ENCODE measurements at regions not wholly inside any gene's neighbourhood (a gene's known extent, or its start where the extent isn't known, plus 50 kb on each side); places are given as distances from the start of the nearest gene placed in this dataset.
"Not testable (repeated sequence)": the region's sequence is repeated elsewhere in the genome, so short reads cannot be mapped to it uniquely, and the experiment has no call there.

DNA sequence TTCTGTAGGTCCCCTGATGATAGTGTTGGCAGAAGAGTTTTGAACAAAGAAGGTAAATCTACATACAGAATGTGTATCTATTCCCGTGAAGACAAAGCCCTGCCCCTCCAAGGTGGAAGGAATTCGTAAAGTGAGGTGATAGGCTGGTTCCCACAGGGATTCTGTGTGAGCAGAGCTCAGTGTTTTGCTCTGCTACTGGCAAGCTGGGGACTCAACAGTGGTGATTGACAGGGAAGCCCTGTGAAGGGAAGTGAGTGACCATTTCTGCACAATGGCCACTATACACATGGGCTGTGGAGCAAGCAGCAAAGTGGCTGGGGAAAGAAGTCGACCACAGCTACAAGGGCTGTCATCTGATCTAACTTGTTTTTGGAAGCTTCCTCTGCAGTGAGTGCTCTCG is 90.0 kb upstream of the LRRN2 start:
- FAIRE-seq (no peak), DNase-seq (ENCODE audit: extremely low spot score, insufficient read length, low read depth) (no peak)

DNA sequence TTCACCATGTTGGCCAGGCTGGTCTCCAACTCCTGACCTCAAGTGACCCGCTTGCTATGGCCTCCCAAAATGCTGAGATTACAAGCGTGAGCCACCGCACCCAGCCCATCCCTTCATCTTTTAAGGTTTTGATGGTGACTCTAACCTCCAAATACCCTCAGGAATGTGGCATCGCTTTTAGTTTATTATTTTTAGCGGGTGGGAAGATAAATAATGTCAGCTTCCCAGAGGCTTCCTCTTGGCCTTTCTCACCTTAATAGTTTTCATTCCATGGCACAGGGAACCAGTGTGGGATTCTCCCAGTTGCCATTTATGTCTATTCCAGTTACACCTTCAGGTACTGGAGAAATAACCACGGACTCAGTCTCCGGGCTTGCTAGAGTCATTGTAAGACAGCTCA is 92.1 kb upstream of the LRRN2 start:
- FAIRE-seq: no peak
- DNase-seq (ENCODE audit: extremely low spot score, insufficient read length, low read depth): no peak

DNA sequence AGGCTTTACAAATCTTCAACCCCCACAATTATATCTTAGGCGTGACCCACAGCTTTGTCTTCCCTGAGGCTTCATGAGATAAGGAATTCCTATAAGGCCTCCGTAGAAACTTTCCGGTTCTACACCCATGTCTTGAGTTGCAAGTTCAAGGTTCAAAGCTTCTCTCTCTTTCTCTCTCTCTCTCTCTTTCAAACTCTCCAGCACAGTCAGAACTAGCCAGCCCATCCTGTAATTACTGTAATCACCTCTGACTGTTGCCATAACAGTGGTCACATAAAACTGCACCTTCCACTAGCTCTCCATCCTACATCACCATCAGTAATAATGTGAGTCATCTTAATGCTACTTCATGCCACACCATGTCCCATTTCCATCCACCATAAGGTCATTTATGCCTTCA is 90.0 kb upstream of the NFASC start:
- FAIRE-seq: no peak

GRCh38 chr1:204782118-204782700 is 88.5 kb upstream of the NFASC start:
- DNase-seq (ENCODE audit: extremely low spot score, insufficient read length, low read depth) (no peak), FAIRE-seq (no peak)

More for the DNA sequence above, 90.0 kb upstream of the NFASC start:
- no peak for DNase-seq (ENCODE audit: extremely low spot score, insufficient read length, low read depth)

DNA sequence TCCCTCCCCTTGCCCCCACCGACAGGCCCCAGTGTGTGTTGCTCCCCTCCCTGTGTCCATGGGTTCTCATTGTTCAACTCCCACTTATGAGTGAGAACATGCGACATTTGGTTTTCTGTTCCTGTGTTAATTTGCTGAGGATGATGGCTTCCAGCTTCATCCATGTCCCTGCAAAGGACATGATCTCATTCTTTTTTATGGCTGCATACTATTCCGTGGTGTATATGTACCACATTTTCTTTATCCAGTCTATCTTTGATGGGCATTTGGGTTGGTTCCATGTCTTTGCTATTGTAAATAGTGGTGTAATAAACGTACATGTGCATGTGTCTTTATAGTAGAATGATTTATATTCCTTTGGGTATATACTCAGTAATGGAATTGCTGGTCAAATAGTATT is 85.6 kb upstream of the NFASC start:
- DNase-seq (ENCODE audit: extremely low spot score, insufficient read length, low read depth); FAIRE-seq: not testable (repeated sequence)

- no peak for FAIRE-seq
Measured at GRCh38 chr1:204788470-204788869, 82.2 kb upstream of the NFASC start.

DNA sequence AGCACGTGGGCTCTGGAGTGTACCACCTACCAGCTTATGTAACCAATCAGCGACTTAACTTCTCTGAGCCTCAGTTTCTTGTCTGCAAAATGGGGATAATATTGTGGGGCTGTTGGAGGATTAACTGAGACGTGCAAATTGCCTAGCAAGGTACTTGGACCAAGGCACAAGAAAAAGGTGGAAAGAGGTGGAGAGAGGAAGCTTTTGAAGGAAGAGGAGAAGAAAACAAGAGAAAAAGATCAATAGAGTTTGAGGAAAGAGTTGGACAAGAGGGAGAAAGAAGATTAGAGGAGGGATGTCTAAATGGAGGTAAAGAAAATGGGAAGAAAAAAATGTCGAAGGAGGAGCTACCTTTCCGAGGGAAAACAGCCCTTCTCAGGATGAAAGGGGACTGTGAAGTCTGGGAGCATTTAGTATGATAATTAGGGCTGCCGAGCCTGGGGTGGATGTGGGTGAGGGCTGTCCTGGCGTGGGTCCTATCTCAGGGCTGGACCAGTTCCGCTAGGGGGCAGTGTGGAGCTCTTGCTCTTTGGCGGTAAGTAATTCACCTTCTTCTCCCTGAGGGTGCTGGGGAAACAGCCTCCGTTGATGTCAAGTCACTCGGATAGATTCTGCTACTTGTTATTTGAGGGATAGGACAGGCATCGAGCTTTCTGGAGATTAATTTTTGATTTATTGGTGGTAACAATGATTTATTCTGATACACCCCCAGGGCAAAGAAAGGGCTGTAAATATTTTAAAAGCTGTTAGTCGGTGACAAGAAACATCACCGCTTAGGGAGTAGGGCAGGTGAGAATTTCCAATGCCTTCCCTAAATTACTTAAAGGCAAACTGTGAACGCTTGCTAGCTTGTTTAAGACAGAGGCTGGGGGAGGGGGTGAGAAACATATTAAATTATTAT is 79.0 kb upstream of the NFASC start:
- peak; percentile 38 for DNase-seq (ENCODE audit: extremely low spot score, insufficient read length, low read depth)
- FAIRE-seq: peak; percentile 50

More at GRCh38 chr1:204788470-204788869, 82.2 kb upstream of the NFASC start:
- no peak for DNase-seq (ENCODE audit: extremely low spot score, insufficient read length, low read depth)

- FAIRE-seq (no peak), DNase-seq (ENCODE audit: extremely low spot score, insufficient read length, low read depth) (no peak)
Measured at GRCh38 chr1:204792354-204792692, 78.3 kb upstream of the NFASC start.

DNA sequence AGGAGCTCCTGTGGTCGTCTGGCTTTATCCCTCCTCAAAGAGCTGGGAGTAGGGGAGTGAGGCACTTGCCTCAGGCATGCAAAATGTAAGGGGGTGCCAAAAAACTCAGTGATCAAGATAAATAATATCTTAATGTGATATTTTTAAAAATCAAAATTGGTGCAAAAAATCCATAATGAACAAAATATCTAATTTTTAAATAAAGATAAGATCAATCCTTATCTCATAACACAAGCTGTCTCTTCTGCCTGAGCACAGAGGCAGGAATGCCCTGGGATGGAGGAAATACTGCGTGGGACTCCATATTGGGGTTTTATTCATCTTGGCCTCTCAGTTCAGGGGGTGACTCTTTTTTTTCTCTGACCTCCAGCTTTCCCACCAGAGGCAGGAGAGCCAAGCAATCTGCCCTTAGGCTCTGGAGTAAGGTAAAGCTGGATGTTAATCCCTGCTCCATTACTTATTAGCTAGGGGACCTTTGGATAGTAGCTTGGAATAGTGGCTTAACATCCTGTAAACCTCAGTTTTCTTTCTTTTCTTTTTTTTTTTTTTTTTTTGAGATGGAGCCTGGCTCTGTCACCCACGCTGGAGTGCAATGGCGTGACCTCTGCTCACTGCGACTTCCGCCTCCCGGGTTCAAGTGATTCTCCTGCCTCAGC is 77.3 kb upstream of the NFASC start:
- DNase-seq (ENCODE audit: extremely low spot score, insufficient read length, low read depth) (no peak), FAIRE-seq (no peak)

DNA sequence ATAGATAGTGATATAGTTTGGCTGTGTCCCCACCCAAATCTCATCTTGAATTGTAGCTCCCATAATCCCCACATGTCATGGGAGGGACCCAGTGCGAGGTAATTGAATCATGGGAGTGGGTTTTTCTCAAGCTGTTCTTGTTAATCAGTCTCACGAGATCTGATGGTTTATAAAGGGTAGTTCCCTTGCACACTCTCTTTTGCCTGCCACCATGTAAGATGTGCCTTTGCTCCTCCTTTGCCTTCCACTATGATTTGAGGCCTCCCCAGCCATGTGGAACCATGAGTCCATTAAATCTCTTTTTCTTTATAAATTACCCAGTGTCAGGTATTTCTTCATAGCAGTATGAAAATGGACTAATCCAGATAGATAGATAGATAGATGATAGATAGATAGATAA is 73.8 kb upstream of the NFASC start:
- not testable (repeated sequence) for FAIRE-seq; DNase-seq (ENCODE audit: extremely low spot score, insufficient read length, low read depth)

- FAIRE-seq (no peak), DNase-seq (ENCODE audit: extremely low spot score, insufficient read length, low read depth) (no peak)
Measured at GRCh38 chr1:204797401-204797800, 73.3 kb upstream of the NFASC start.

- DNase-seq (ENCODE audit: extremely low spot score, insufficient read length, low read depth) (no peak), FAIRE-seq (no peak)
Measured at GRCh38 chr1:204799630-204800029, 71.0 kb upstream of the NFASC start.

DNA sequence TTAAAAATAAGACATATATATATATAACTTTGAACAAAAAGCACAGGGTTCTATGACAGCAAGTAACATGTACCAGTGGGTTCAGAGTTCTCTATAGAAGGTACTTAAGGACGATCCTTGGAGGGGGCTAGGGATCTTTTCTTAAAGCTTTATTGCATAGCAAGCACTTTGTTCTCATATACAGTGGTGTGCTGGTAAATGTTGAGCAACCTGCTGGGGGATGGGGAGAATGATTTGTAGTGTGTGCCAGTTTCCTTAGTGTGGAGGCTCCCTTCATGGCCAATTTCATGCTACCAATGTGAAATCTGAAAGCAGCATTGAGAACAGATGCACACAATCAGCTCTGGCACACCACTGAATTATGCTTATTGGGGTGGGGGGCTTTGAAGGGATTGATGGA is 69.5 kb upstream of the NFASC start:
- FAIRE-seq (no peak), DNase-seq (ENCODE audit: extremely low spot score, insufficient read length, low read depth) (no peak)

- FAIRE-seq (no peak), DNase-seq (ENCODE audit: extremely low spot score, insufficient read length, low read depth) (no peak)
Measured at GRCh38 chr1:204802401-204803175, 68.1 kb upstream of the NFASC start.

- DNase-seq (ENCODE audit: extremely low spot score, insufficient read length, low read depth): no peak
- FAIRE-seq: no peak
Measured at GRCh38 chr1:204803607-204804006, 67.1 kb upstream of the NFASC start.

DNA sequence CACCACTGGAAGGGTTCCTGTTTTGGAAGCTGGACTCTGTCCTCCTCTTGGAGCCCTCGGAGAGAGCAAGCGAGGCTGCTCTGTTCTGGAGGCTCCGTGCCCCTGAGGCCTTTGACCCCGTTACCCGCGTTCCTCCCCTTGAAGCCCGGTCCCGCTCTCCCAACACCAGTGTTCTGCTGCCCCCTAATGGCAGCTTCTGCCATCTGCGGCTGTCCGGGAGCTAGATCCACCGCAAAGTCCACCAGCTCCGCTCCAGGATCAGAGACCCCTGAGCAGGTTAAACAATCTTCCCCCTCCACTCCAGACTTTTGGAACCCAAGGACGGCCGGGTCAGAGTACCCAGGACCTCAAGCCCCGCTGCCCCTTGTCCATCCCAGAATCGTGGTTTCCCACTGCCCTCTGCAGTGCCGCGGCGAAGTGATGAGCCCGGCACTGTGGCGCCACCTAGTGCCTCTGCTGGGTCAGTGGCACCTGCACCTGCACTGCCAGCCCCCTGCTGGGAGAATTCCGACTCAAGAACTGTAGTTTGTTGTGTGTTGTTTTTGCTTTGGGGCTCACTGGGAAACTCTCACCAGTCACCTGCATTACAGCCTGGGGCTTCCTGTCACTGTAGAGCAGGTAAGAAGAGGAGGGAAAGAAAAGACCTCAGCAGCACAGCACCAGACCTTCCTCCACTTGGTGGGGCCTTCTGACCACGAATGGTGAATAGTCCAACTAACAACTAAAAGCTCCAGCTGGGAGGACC is 63.5 kb upstream of the NFASC start:
- FAIRE-seq: peak; percentile 86
- DNase-seq (ENCODE audit: extremely low spot score, insufficient read length, low read depth): peak; percentile 81

DNA sequence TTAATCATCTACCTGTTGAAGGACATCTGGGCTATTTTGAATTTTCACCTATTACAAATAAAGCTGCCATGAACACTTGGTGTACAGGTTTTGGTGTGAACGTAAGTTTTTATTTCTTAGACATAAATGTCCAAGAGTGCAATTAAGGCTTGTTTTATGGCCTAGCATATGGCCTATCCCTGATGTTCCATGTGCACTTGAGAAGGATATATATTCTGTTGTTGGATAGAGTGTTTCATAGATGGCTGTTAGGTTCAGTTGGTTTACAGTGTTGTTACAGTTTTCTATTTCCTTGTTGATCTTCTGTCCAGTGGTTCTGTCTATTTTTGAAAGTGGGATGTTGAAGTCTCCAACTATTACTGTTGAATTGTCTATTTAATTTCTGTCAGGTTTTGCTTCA is 61.2 kb upstream of the NFASC start:
- FAIRE-seq: no peak
- no peak for DNase-seq (ENCODE audit: extremely low spot score, insufficient read length, low read depth)

- FAIRE-seq: no peak
- no peak for DNase-seq (ENCODE audit: extremely low spot score, insufficient read length, low read depth)
Measured at GRCh38 chr1:204812842-204813241, 57.8 kb upstream of the NFASC start.

- DNase-seq (ENCODE audit: extremely low spot score, insufficient read length, low read depth) (no peak), FAIRE-seq (no peak)
Measured at GRCh38 chr1:204813522-204813921, 57.1 kb upstream of the NFASC start.

Data from GM18507 (cell line).